ENCODE measurements at regions not wholly inside any gene's neighbourhood (a gene's known extent, or its start where the extent isn't known, plus 50 kb on each side); places are given as distances from the start of the nearest gene placed in this dataset.
A peak's percentile ranks its signal among the peaks of the same experiment; 100 is the strongest.

DNA sequence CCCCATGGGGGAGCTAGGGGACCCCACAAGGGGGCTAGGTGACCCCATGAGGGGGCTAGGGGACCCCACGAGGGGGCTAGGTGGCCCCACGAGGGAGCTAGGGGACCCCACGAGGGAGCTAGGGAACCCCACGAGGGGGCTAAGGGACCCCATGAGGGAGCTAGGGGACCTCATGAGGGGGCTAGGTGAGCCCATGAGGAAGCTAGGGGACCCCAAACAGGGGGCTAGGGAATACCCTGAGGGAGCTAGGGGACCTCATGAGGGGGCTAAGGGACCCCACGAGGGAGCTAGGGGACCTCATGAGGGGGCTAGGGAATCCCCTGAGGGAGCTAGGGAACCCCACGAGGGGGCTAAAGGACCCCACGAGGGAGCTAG is 50.5 kb upstream of the DMRTB1 start:
- CTCF ChIA-PET: interaction anchor here (1.3 to 1.7 kb wide), 3 partner anchors 12 to 131 kb away, joined by 4 to 5 read pairs (median 4); no protein-coding TSS in a partner anchor
- Histone ChIP-seq H3K4me3 (ENCODE audit: low read length) (no peak overlapping the region), H3K9me3 (ENCODE audit: low read length) (no peaks in the 10 kb centered on the region), H3K27ac (ENCODE audit: low read depth, low read length) (peak overlapping the region; percentile 55), H3K4me1 (ENCODE audit: insufficient read depth, low read length) (peaks cover 60% of the 10 kb centered on the region), H3K36me3 (ENCODE audit: insufficient read depth, low read length) (no peaks in the 10 kb centered on the region), H3K27me3 (ENCODE audit: insufficient read depth, low read length, poor library complexity, severe bottlenecking) (no peaks in the 10 kb centered on the region)
- Mint-ChIP-seq H3K36me3 (no peaks in the 10 kb centered on the region), H3K4me1 (peaks cover 51 to 63% (median 60%) of the 10 kb centered on the region in 3 donors), H3K27me3 (peaks cover 0 to 1% of the 10 kb centered on the region in 2 donors), H3K4me3 (no peak overlapping the region), H3K27ac (peak overlapping the region in 1 of 8 donors; percentile 99), H3K9me3 (no peaks in the 10 kb centered on the region)
- no peak for DNase-seq
- POLR2A ChIA-PET: interaction anchor here (0.6 to 1.4 kb wide), 2 partner anchors 18 to 81 kb away, joined by 3 to 8 read pairs; partner anchors contain the start of gene LRP8

DNA sequence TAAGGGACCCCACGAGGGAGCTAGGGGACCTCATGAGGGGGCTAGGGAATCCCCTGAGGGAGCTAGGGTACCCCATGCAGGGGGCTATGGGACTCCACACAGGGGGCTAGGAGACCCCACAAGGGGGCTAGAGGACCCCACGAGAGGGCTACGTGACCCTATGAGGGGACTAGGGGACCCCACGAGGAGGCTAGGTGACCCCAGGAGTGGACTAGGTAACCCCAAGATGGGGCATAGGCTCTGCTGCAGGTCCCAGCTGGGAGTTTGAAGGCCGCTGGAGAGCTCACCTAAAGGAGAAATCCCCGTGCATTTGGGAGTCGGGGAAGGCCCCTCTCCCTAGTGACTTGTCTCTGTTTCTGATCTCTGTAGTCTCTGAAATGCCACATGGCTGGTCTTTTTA is 50.0 kb upstream of the DMRTB1 start:
- Histone ChIP-seq H3K9me3 (ENCODE audit: low read length) (no peaks in the 10 kb centered on the region), H3K4me1 (ENCODE audit: insufficient read depth, low read length) (peaks cover 65% of the 10 kb centered on the region), H3K4me3 (ENCODE audit: low read length) (no peak overlapping the region), H3K27me3 (ENCODE audit: insufficient read depth, low read length, poor library complexity, severe bottlenecking) (no peaks in the 10 kb centered on the region), H3K27ac (ENCODE audit: low read depth, low read length) (peak overlapping the region; percentile 55), H3K36me3 (ENCODE audit: insufficient read depth, low read length) (no peaks in the 10 kb centered on the region)
- CTCF ChIA-PET: interaction anchor here (1.3 to 1.7 kb wide), 3 partner anchors 13 to 131 kb away, joined by 4 to 5 read pairs (median 4); no protein-coding TSS in a partner anchor
- peaks cover 0 to 1% of the 10 kb centered on the region in 2 donors for H3K27me3 Mint-ChIP-seq
- POLR2A ChIA-PET: interaction anchor here (1.4 kb wide), 1 partner anchor 82 kb away, joined by 3 read pairs; the partner anchor contains the start of gene LRP8
- H3K36me3 Mint-ChIP-seq: no peaks in the 10 kb centered on the region
- H3K27ac Mint-ChIP-seq: peak overlapping the region; percentile 96 to 99 (median 99)
- peaks cover 56 to 68% (median 65%) of the 10 kb centered on the region in 3 donors for H3K4me1 Mint-ChIP-seq
- no peak for DNase-seq
- H3K4me3 Mint-ChIP-seq: peak overlapping the region in 6 of 7 donors; percentile 29 to 82 (median 70)
- no peaks in the 10 kb centered on the region for H3K9me3 Mint-ChIP-seq
